ENCODE measurements at regions not wholly inside any gene's neighbourhood (a gene's known extent, or its start where the extent isn't known, plus 50 kb on each side); places are given as distances from the start of the nearest gene placed in this dataset.

GRCh38 chr5:105581988-105582690 is 2019.5 kb upstream of the NUDT12 start:
- intact Hi-C loops (cut with DNase I): no loop called here
- H3K27me3 ChIP-seq: no peaks in the 10 kb centered on the region
- H3K4me3 ChIP-seq: no peak overlapping the region
- no peak for DNase-seq
- no peaks in the 10 kb centered on the region for H3K4me1 ChIP-seq
- no peaks in the 10 kb centered on the region for H3K9me3 ChIP-seq
- no peak for ATAC-seq
- no peak overlapping the region for H3K27ac ChIP-seq
- H3K36me3 ChIP-seq: no peaks in the 10 kb centered on the region
- TF ChIP-seq CTCF (IDR thresholded peaks at IDR 0.05) (no peak), POLR2A (IDR thresholded peaks at IDR 0.05) (no peak)
- WGBS (ENCODE audit: insufficient coverage, low coverage, low lambda C conversion rate, missing lambda C conversion rate): 53% methylated on average over 6 of the region's 7 CpGs

GRCh38 chr5:105573575-105573974 is 2011.0 kb upstream of the NUDT12 start:
- intact Hi-C loops (cut with DNase I): no loop called here
- H3K36me3 ChIP-seq: no peaks in the 10 kb centered on the region

GRCh38 chr5:105565531-105565930 is 2002.9 kb upstream of the NUDT12 start:
- intact Hi-C loops (cut with DNase I): no loop called here
- WGBS (ENCODE audit: insufficient coverage, low coverage, low lambda C conversion rate, missing lambda C conversion rate): 33% methylated on average over 1 of the region's 1 CpG
- Histone ChIP-seq H3K36me3 (no peaks in the 10 kb centered on the region), H3K4me3 (no peak overlapping the region), H3K27me3 (no peaks in the 10 kb centered on the region), H3K4me1 (no peaks in the 10 kb centered on the region), H3K27ac (no peak overlapping the region), H3K9me3 (no peaks in the 10 kb centered on the region)
- TF ChIP-seq CTCF (IDR thresholded peaks at IDR 0.05) (no peak), POLR2A (IDR thresholded peaks at IDR 0.05) (no peak)
- DNase-seq: no peak
- ATAC-seq: no peak

More at GRCh38 chr5:105573575-105573974, 2011.0 kb upstream of the NUDT12 start:
- ATAC-seq: no peak
- Histone ChIP-seq H3K27ac (no peak overlapping the region), H3K4me1 (no peaks in the 10 kb centered on the region), H3K27me3 (no peaks in the 10 kb centered on the region), H3K9me3 (no peaks in the 10 kb centered on the region), H3K4me3 (no peak overlapping the region)
- TF ChIP-seq CTCF (IDR thresholded peaks at IDR 0.05) (no peak), POLR2A (IDR thresholded peaks at IDR 0.05) (no peak)
- DNase-seq: no peak

GRCh38 chr5:105563842-105564241 is 2001.3 kb upstream of the NUDT12 start:
- Histone ChIP-seq H3K27ac (no peak overlapping the region), H3K4me1 (no peaks in the 10 kb centered on the region), H3K9me3 (no peaks in the 10 kb centered on the region), H3K27me3 (no peaks in the 10 kb centered on the region), H3K36me3 (no peaks in the 10 kb centered on the region), H3K4me3 (no peak overlapping the region)
- WGBS (ENCODE audit: insufficient coverage, low coverage, low lambda C conversion rate, missing lambda C conversion rate): 71% methylated on average over 5 of the region's 8 CpGs
- no peak for ATAC-seq
- TF ChIP-seq POLR2A (IDR thresholded peaks at IDR 0.05): no peak
- no peak for TF ChIP-seq CTCF (IDR thresholded peaks at IDR 0.05)
- no peak for DNase-seq
- intact Hi-C loops (cut with DNase I): no loop called here

All from right lobe of liver (tissue), 6 donors.